ENCODE measurements at regions not wholly inside any gene's neighbourhood (a gene's known extent, or its start where the extent isn't known, plus 50 kb on each side); places are given as distances from the start of the nearest gene placed in this dataset.

GRCh38 chr1:147475488-147475887, 65.8 kb upstream of the BCL9 start:
- TF ChIP-seq CTCF (IDR thresholded peaks at IDR 0.05; ENCODE audit: low read depth, low read length), result no peak
- no peak for TF ChIP-seq EZH2phosphoT487 (IDR thresholded peaks at IDR 0.05; ENCODE audit: low read depth)
